AG04450 (cell line): ENCODE measurements at regions not wholly inside any gene's neighbourhood (a gene's known extent, or its start where the extent isn't known, plus 50 kb on each side); places are given as distances from the start of the nearest gene placed in this dataset.
A peak's percentile ranks its signal among the peaks of the same experiment; 100 is the strongest.

ENCODE experiments used
- CTCF ChIA-PET: fragments of 300-600, 350-600 bp; formaldehyde crosslinking; extraction: SDS; loops from one replicate; lab custom pipeline; 2022; ENCODE audit warnings: antibody characterized with exemption, inconsistent platforms; lab: Charles Lee
- POLR2A ChIA-PET: fragments of 350-600 bp; formaldehyde crosslinking; extraction: SDS; loops from one replicate; lab custom pipeline; 2021; ENCODE audit warnings: antibody characterized with exemption, inconsistent platforms; lab: Yijun Ruan, JAX
- DNase-seq: peaks from one replicate; pipeline ENCODE4 v3.0.0-alpha.2; 2011; ENCODE audit warnings: low read depth, low spot score
- H3K27ac ChIP-seq: one replicate; pipeline ENCODE4 v1.5.1; 2012; ENCODE audit warnings: low read depth, low read length, control low read depth
- H3K27me3 ChIP-seq: one replicate; pipeline ENCODE4 v1.6.0; 2012; ENCODE audit warnings: low read length; ENCODE audit not compliant: control insufficient read depth, insufficient read depth
- H3K4me3 ChIP-seq: 2 replicates; pipeline ENCODE4 v1.5.1; 2011; ENCODE audit warnings: mild to moderate bottlenecking, low read depth, low read length, control low read depth
- H3K9me3 ChIP-seq: 2 replicates; pipeline ENCODE4 v1.5.1; 2012; ENCODE audit warnings: low read length; ENCODE audit not compliant: control insufficient read depth, insufficient read depth
- CTCF ChIP-seq: IDR thresholded peaks from 2 replicates; pipeline ENCODE4 v1.5.1; 2011; ENCODE audit warnings: low read depth, low read length, control low read depth, inconsistent platforms

GRCh38 chr16:86073763-86074493, 175.0 kb downstream of the IRF8 start:
- no peaks in the 10 kb centered on the region; the same call in 1 of the 2 replicates for H3K9me3 ChIP-seq
- no peaks in the 10 kb centered on the region for H3K27me3 ChIP-seq
- no peak for DNase-seq
- H3K4me3 ChIP-seq, result no peak overlapping the region
- ChIA-PET POLR2A (interaction anchor here (1.5 kb wide), 1 partner anchor 444 kb away, joined by 5 read pairs; no protein-coding TSS in a partner anchor), CTCF (interaction anchor here (0.6 to 2.1 kb wide), 13 partner anchors 10 to 447 kb away, joined by 3 to 36 read pairs (median 4); no protein-coding TSS in a partner anchor)
- TF ChIP-seq CTCF, result no peak
- H3K27ac ChIP-seq, result no peak overlapping the region

DNA sequence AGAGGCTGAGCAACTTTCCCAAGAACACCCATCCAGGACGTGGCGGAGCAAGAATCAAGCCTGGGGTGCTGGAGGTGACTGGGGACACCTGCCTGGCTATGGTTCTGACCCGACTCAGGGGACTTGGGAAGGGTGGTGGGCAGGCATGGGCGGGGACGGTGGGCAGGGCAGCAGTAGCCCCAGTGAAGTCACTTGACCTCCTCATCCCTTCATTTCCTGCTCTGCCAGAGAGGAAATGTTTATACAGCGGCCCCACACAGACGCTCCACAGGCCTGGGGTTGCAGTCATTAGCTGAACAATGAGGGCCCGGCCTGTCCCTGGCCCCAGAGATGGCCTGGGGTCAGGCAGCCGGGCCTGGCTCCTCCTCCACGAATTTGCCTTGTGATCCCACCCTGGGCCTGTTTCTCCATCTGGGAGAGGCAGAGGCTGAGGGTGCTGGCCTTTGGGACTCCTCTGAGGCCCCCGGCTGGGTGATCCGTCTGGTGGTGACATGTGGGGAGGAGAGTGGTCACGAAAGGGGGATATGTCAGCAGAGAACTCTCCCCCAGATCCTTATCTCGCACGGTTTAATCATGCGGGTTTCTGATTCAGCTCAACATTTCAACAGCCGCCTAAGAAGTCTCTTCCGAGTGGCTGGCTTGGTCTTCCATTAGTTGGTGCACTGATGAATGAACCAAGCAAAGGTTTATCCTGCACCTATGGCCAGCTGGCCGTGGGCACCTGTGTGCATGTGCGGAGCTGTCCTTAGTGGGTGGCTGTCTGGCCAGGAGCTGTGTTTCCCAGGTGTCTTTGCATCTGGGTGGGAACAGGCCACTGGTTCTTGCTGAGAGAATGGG, 175.9 kb downstream of the IRF8 start:
- DNase-seq, result no peak
- TF ChIP-seq CTCF, result no peak
- POLR2A ChIA-PET, result interaction anchor here (0.5 kb wide), 1 partner anchor 437 kb away, joined by 3 read pairs; no protein-coding TSS in a partner anchor
- no peak overlapping the region for H3K4me3 ChIP-seq
- H3K27me3 ChIP-seq, result no peaks in the 10 kb centered on the region
- peak overlapping the region; percentile 68 for H3K27ac ChIP-seq
- CTCF ChIA-PET, result no interaction called here
- no peaks in the 10 kb centered on the region; the same call in 1 of the 2 replicates for H3K9me3 ChIP-seq

DNA sequence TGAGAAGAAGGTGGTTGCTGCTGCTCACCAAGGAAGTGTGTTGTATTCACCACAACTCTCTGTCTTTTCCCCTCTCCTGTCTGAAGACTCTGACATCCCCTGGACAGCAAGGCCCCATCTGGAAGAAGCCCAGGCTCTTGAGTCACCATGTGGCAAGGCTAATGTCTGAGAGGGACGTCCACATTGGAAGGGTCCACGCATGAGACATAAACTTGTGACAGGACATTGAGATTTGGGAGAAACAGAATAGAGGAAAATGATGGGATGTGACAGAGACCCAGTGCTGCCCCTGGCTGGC, 176.5 kb downstream of the IRF8 start:
- CTCF ChIA-PET, result interaction anchor here (0.6 to 1.4 kb wide), 2 partner anchors 445 to 1318 kb away, joined by 3 read pairs; no protein-coding TSS in a partner anchor

DNA sequence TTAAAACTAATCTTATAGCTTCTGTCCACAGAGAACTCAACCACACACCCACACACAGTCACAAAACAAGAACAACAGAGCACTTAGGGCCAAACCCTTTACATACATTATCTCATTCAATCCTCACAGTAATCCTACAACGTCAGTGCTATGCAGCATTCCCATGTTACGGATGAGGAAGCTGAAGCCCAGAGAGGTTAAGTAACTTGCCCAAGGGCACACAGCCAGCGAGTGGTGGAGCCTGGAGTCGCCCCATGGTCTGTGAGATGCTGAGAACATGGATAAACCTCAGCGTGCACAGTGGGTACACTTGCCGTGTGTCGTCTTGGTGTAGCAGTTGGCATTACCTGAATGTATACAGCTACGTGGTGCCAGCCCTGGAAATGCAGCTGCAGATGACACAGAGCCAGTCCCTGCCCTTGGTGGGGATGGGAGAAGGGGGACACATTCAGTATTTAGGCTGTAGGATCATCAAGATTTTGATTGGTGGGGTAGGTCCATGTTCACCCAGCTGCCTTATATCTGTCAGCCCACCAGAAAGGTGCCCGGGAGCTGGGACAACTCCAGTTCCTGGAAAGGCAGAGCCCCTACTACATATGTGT, 177.0 kb downstream of the IRF8 start:
- DNase-seq, result no peak
- CTCF ChIA-PET, result interaction anchor here (0.6 to 1.4 kb wide), 2 partner anchors 444 to 1318 kb away, joined by 3 read pairs; no protein-coding TSS in a partner anchor

More for the DNA sequence above, 176.5 kb downstream of the IRF8 start:
- POLR2A ChIA-PET, result interaction anchor here (0.5 kb wide), 1 partner anchor 437 kb away, joined by 3 read pairs; no protein-coding TSS in a partner anchor
- no peak for TF ChIP-seq CTCF
- Histone ChIP-seq H3K9me3 (no peaks in the 10 kb centered on the region), H3K4me3 (no peak overlapping the region), H3K27me3 (no peaks in the 10 kb centered on the region), H3K27ac (peak overlapping the region; percentile 68)
- DNase-seq, result no peak

More for the DNA sequence above, 177.0 kb downstream of the IRF8 start:
- TF ChIP-seq CTCF, result no peak
- Histone ChIP-seq H3K4me3 (no peak overlapping the region), H3K9me3 (no peaks in the 10 kb centered on the region), H3K27ac (no peak overlapping the region), H3K27me3 (no peaks in the 10 kb centered on the region)
- POLR2A ChIA-PET, result no interaction called here
